Stimulated activated memory B cell treated with anti-CD40 and anti-IgM and Interleukin-4, amounts not matched to agents 10 μg/mL and 1 μg/mL and 100 μg/mL, for 72 hours (primary cell): ENCODE measurements at regions not wholly inside any gene's neighbourhood (a gene's known extent, or its start where the extent isn't known, plus 50 kb on each side); places are given as distances from the start of the nearest gene placed in this dataset.

Source experiments
- ATAC-seq: fragments of 150-1000 bp; cut with Tn5 transposase; 2 replicates; pipeline ENCODE4 v1.10.0; 2021
- H3K27ac Mint-ChIP-seq: one replicate; pipeline ENCODE4 v1.8.0; 2022; ENCODE audit warnings: mild to moderate bottlenecking, mixed read lengths
- H3K27me3 Mint-ChIP-seq: one replicate; pipeline ENCODE4 v1.8.0; 2022; ENCODE audit warnings: mixed read lengths
- H3K36me3 Mint-ChIP-seq: one replicate; pipeline ENCODE4 v1.8.0; 2022; ENCODE audit warnings: mixed read lengths
- H3K4me1 Mint-ChIP-seq: one replicate; pipeline ENCODE4 v1.8.0; 2022; ENCODE audit warnings: mixed read lengths
- H3K4me3 Mint-ChIP-seq: one replicate; pipeline ENCODE4 v1.8.0; 2022; ENCODE audit warnings: mild to moderate bottlenecking, moderate library complexity, mixed read lengths
- H3K9me3 Mint-ChIP-seq: one replicate; pipeline ENCODE4 v1.8.0; 2022; ENCODE audit warnings: mixed read lengths

GRCh38 chr12:42980441-42980840 is 390.9 kb upstream of the PRICKLE1 start:
- Mint-ChIP-seq H3K4me3 (no peak overlapping the region), H3K36me3 (no peaks in the 10 kb centered on the region), H3K27ac (no peak overlapping the region), H3K4me1 (no peaks in the 10 kb centered on the region), H3K27me3 (no peaks in the 10 kb centered on the region), H3K9me3 (peaks cover 3% of the 10 kb centered on the region)
- no peak for ATAC-seq

- Mint-ChIP-seq H3K27me3 (no peaks in the 10 kb centered on the region), H3K4me3 (no peak overlapping the region), H3K36me3 (no peaks in the 10 kb centered on the region), H3K4me1 (no peaks in the 10 kb centered on the region), H3K27ac (no peak overlapping the region), H3K9me3 (peaks cover 7% of the 10 kb centered on the region)
- ATAC-seq = no peak
Observed at GRCh38 chr12:42979746-42980145, 390.2 kb upstream of the PRICKLE1 start.

GRCh38 chr12:42978708-42979107 is 389.2 kb upstream of the PRICKLE1 start:
- Mint-ChIP-seq H3K27ac (no peak overlapping the region), H3K27me3 (no peaks in the 10 kb centered on the region), H3K9me3 (peaks cover 8% of the 10 kb centered on the region), H3K4me1 (no peaks in the 10 kb centered on the region), H3K4me3 (no peak overlapping the region), H3K36me3 (no peaks in the 10 kb centered on the region)
- ATAC-seq = no peak

- Mint-ChIP-seq H3K27me3 (no peaks in the 10 kb centered on the region), H3K4me3 (no peak overlapping the region), H3K27ac (no peak overlapping the region), H3K4me1 (no peaks in the 10 kb centered on the region), H3K36me3 (no peaks in the 10 kb centered on the region), H3K9me3 (peaks cover 8% of the 10 kb centered on the region)
- no peak for ATAC-seq
Observed at GRCh38 chr12:42977451-42978230, 388.1 kb upstream of the PRICKLE1 start.

- Mint-ChIP-seq H3K27ac (no peak overlapping the region), H3K4me1 (no peaks in the 10 kb centered on the region), H3K36me3 (no peaks in the 10 kb centered on the region), H3K4me3 (no peak overlapping the region), H3K27me3 (no peaks in the 10 kb centered on the region), H3K9me3 (peaks cover 11% of the 10 kb centered on the region)
- no peak for ATAC-seq
Observed at GRCh38 chr12:42976620-42977019, 387.1 kb upstream of the PRICKLE1 start.

GRCh38 chr12:42976122-42976521 is 386.6 kb upstream of the PRICKLE1 start:
- Mint-ChIP-seq H3K9me3 (peaks cover 11% of the 10 kb centered on the region), H3K27me3 (no peaks in the 10 kb centered on the region), H3K36me3 (no peaks in the 10 kb centered on the region), H3K4me1 (no peaks in the 10 kb centered on the region), H3K27ac (no peak overlapping the region), H3K4me3 (no peak overlapping the region)
- no peak for ATAC-seq

GRCh38 chr12:42969355-42969754 is 379.8 kb upstream of the PRICKLE1 start:
- Mint-ChIP-seq H3K27me3 (no peaks in the 10 kb centered on the region), H3K4me3 (no peak overlapping the region), H3K36me3 (no peaks in the 10 kb centered on the region), H3K4me1 (no peaks in the 10 kb centered on the region), H3K9me3 (peaks cover 3% of the 10 kb centered on the region), H3K27ac (no peak overlapping the region)
- ATAC-seq = no peak

GRCh38 chr12:42968426-42968825 is 378.9 kb upstream of the PRICKLE1 start:
- H3K4me1 Mint-ChIP-seq = no peaks in the 10 kb centered on the region
- no peak for ATAC-seq
- H3K9me3 Mint-ChIP-seq = peaks cover 3% of the 10 kb centered on the region
- H3K27ac Mint-ChIP-seq = no peak overlapping the region
- H3K27me3 Mint-ChIP-seq = no peaks in the 10 kb centered on the region
- H3K4me3 Mint-ChIP-seq = no peak overlapping the region
- no peaks in the 10 kb centered on the region for H3K36me3 Mint-ChIP-seq

- no peak overlapping the region for H3K4me3 Mint-ChIP-seq
- no peaks in the 10 kb centered on the region for H3K4me1 Mint-ChIP-seq
- peaks cover 3% of the 10 kb centered on the region for H3K9me3 Mint-ChIP-seq
- H3K27ac Mint-ChIP-seq = no peak overlapping the region
- no peaks in the 10 kb centered on the region for H3K36me3 Mint-ChIP-seq
- H3K27me3 Mint-ChIP-seq = no peaks in the 10 kb centered on the region
- no peak for ATAC-seq
Observed at GRCh38 chr12:42967850-42968249, 378.3 kb upstream of the PRICKLE1 start.

GRCh38 chr12:42963988-42964387 is 374.4 kb upstream of the PRICKLE1 start:
- no peak overlapping the region for H3K4me3 Mint-ChIP-seq
- no peaks in the 10 kb centered on the region for H3K9me3 Mint-ChIP-seq
- H3K36me3 Mint-ChIP-seq = no peaks in the 10 kb centered on the region
- H3K27me3 Mint-ChIP-seq = no peaks in the 10 kb centered on the region
- H3K27ac Mint-ChIP-seq = no peak overlapping the region
- no peak for ATAC-seq
- H3K4me1 Mint-ChIP-seq = no peaks in the 10 kb centered on the region

- H3K9me3 Mint-ChIP-seq = no peaks in the 10 kb centered on the region
- H3K27ac Mint-ChIP-seq = no peak overlapping the region
- no peaks in the 10 kb centered on the region for H3K36me3 Mint-ChIP-seq
- no peaks in the 10 kb centered on the region for H3K27me3 Mint-ChIP-seq
- H3K4me3 Mint-ChIP-seq = no peak overlapping the region
- no peak for ATAC-seq
- H3K4me1 Mint-ChIP-seq = no peaks in the 10 kb centered on the region
Observed at GRCh38 chr12:42962384-42962783, 372.8 kb upstream of the PRICKLE1 start.

- Mint-ChIP-seq H3K27me3 (no peaks in the 10 kb centered on the region), H3K4me1 (no peaks in the 10 kb centered on the region), H3K4me3 (no peak overlapping the region), H3K36me3 (no peaks in the 10 kb centered on the region), H3K9me3 (no peaks in the 10 kb centered on the region), H3K27ac (no peak overlapping the region)
- no peak for ATAC-seq
Observed at GRCh38 chr12:42961395-42961794, 371.8 kb upstream of the PRICKLE1 start.

- Mint-ChIP-seq H3K4me1 (no peaks in the 10 kb centered on the region), H3K36me3 (no peaks in the 10 kb centered on the region), H3K9me3 (no peaks in the 10 kb centered on the region), H3K27me3 (peaks cover 11% of the 10 kb centered on the region), H3K27ac (no peak overlapping the region), H3K4me3 (no peak overlapping the region)
- no peak for ATAC-seq
Observed at GRCh38 chr12:42960087-42960527, 370.6 kb upstream of the PRICKLE1 start.

GRCh38 chr12:42958291-42958674 is 368.7 kb upstream of the PRICKLE1 start:
- no peak for ATAC-seq
- Mint-ChIP-seq H3K4me1 (no peaks in the 10 kb centered on the region), H3K27ac (no peak overlapping the region)

GRCh38 chr12:42957561-42958290 is 368.2 kb upstream of the PRICKLE1 start:
- H3K27ac Mint-ChIP-seq = no peak overlapping the region
- H3K4me3 Mint-ChIP-seq = no peak overlapping the region
- peaks cover 17% of the 10 kb centered on the region for H3K27me3 Mint-ChIP-seq
- no peaks in the 10 kb centered on the region for H3K4me1 Mint-ChIP-seq
- no peaks in the 10 kb centered on the region for H3K9me3 Mint-ChIP-seq
- no peak for ATAC-seq
- no peaks in the 10 kb centered on the region for H3K36me3 Mint-ChIP-seq

More at GRCh38 chr12:42958291-42958674, 368.7 kb upstream of the PRICKLE1 start:
- Mint-ChIP-seq H3K4me3 (no peak overlapping the region), H3K9me3 (no peaks in the 10 kb centered on the region), H3K36me3 (no peaks in the 10 kb centered on the region), H3K27me3 (peaks cover 17% of the 10 kb centered on the region)

- Mint-ChIP-seq H3K4me3 (no peak overlapping the region), H3K27me3 (peaks cover 17% of the 10 kb centered on the region), H3K27ac (no peak overlapping the region), H3K4me1 (no peaks in the 10 kb centered on the region), H3K36me3 (no peaks in the 10 kb centered on the region), H3K9me3 (no peaks in the 10 kb centered on the region)
- no peak for ATAC-seq
Observed at GRCh38 chr12:42957136-42957535, 367.6 kb upstream of the PRICKLE1 start.
